AG09319 (cell line): ENCODE measurements at regions not wholly inside any gene's neighbourhood (a gene's known extent, or its start where the extent isn't known, plus 50 kb on each side); places are given as distances from the start of the nearest gene placed in this dataset.

ENCODE experiments used
- DNase-seq: peaks from one replicate; pipeline ENCODE4 v3.0.0-alpha.2; 2010; ENCODE audit warnings: low read depth; ENCODE audit errors: extremely low read depth
- TF ChIP-seq, protein P1 (sequence below): IDR thresholded peaks from 2 replicates; pipeline ENCODE4 v1.5.1; 2011; ENCODE audit warnings: low read depth, mild to moderate bottlenecking, inconsistent platforms, low read length, moderate library complexity

DNA sequence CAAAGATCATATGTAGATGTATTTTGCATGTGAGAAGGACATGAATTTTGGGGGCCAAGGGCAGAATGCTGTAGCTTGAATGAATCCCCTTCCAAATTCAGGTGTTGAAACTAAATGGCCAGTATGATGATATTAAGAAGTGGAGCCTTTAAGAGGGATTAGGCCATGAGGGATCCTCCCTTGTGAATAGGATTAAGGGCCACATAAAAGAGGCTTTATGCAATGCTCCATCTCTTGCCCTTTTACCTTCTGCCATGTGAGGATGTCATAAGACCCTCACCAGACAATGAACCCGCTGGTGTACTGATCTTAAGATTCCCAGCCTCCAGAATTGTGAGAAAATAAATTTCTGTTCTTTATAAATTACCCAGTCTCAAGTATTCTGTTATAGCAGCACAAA, 206.1 kb downstream of the YTHDC2 start:
- TF ChIP-seq, protein P1, sequence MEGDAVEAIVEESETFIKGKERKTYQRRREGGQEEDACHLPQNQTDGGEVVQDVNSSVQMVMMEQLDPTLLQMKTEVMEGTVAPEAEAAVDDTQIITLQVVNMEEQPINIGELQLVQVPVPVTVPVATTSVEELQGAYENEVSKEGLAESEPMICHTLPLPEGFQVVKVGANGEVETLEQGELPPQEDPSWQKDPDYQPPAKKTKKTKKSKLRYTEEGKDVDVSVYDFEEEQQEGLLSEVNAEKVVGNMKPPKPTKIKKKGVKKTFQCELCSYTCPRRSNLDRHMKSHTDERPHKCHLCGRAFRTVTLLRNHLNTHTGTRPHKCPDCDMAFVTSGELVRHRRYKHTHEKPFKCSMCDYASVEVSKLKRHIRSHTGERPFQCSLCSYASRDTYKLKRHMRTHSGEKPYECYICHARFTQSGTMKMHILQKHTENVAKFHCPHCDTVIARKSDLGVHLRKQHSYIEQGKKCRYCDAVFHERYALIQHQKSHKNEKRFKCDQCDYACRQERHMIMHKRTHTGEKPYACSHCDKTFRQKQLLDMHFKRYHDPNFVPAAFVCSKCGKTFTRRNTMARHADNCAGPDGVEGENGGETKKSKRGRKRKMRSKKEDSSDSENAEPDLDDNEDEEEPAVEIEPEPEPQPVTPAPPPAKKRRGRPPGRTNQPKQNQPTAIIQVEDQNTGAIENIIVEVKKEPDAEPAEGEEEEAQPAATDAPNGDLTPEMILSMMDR: no peak
- DNase-seq: no peak

DNA sequence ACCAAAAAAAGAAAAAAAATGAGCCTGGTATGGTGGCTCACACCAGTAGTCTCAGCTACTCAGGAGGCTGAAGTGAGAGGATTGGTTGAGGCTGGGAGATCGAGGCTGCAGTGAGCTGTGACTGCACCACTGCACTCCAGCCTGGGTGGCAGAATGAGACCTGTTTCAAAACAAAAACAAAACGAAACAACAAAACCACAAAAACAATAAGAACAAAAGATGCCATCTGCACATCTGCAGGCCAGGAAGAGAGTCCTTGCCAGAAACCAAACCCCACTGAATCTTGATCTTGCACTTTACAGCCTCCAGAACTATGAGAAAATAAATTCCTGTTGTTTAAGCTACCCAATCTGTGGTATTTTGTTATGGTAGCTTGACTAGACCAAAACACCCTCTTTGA, 207.7 kb downstream of the YTHDC2 start:
- no peak for DNase-seq

DNA sequence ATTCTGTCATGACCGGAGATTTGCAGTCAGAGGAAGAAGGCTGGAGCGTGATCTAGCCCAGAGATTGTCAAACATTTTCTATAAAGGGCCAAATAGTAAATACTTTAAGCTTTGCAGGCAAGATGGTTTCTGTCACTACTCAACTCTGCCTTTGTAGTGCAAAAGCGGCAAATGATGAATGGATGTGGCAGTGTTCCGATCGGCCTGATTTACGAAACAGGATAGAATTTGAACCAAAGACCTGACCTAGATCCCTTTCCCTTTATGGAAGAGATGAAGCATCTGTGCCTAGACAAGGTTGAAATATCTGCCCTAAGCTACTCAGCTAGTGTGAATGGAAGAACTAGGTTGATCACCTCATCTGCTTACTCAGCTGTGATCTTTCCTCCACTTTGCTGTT, 209.5 kb downstream of the YTHDC2 start:
- DNase-seq: no peak
- TF ChIP-seq, protein P1: no peak

More for the DNA sequence above, 207.7 kb downstream of the YTHDC2 start:
- TF ChIP-seq, protein P1: no peak

DNA sequence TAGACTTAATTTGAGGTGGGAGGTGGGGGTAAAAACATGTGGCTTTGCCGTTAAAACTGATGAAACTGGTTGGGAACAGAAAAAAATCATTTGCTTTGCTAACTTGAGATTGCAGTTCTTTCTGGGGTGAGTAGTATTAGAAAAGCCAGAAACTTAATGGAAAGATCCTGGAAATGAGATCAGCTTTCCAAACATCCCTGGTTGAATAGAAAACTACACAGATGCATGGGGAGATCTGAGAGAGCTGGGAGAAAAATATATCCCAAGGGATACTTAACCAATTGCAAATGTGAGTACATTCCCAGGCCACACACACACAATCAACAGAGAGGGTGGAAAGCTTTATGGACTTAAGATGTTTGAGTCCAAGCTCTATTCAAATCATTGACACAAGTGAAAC, 222.3 kb downstream of the YTHDC2 start:
- TF ChIP-seq, protein P1: no peak
- DNase-seq: no peak

DNA sequence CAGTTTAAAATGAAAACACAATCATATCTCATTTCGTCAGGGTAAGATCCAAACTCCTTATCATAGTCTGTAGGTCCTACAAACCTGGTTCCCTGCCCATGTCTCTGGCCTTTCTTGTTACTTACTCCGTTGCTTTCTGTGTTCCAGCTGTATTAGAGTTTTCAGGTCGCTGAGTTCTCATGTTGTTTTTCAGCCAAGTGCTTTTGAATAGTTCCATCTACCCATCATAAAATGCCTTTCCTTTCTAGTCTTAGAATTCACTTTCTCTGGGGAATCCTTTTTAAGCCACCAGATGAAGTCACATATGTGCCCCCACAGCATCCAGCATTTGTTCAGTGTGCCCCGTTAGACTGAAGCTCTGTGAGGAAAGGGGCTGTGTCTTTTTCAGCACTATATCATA, 228.7 kb downstream of the YTHDC2 start:
- DNase-seq: no peak
- TF ChIP-seq, protein P1: no peak

DNA sequence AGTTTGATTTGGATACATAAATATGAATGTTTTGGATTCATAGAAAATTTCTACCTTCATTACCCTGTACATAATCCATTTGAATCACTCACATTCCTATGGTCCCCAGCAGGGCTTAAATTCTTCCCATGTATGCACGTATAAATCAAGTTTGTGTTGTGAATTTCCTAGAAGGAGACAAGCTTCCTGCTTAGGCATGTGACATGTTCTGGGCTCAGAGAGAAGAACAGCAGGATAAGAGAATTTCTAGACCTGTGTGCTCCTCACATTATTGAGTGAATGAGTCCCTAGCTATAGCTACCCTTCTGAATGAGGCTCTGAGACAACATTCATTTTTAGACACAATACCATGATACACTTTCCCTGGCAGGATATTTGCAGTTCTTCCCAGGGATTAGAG, 229.1 kb downstream of the YTHDC2 start:
- no peak for DNase-seq
- TF ChIP-seq, protein P1: no peak

DNA sequence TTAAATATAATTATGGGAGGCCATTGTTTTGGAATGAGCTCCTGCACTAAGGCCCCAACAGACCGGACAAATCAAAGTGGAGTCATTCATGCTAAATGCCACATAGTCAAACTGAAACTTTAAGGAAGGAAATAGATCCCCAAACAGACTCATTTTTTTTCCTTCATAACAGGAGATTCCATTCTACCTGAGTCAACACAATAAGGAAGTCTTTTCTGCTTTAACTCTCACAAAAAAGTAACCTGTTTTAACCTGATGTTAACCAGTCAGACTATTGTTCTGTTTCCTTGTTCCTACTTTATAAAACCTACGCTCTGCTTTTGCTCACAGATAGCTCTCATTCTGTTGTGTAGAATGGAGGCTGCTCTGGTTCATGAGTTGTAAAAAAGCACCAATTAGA, 234.9 kb downstream of the YTHDC2 start:
- DNase-seq: no peak

More for the DNA sequence above, 234.9 kb downstream of the YTHDC2 start:
- TF ChIP-seq, protein P1: no peak
